ENCODE measurements at regions not wholly inside any gene's neighbourhood (a gene's known extent, or its start where the extent isn't known, plus 50 kb on each side); places are given as distances from the start of the nearest gene placed in this dataset.

DNA sequence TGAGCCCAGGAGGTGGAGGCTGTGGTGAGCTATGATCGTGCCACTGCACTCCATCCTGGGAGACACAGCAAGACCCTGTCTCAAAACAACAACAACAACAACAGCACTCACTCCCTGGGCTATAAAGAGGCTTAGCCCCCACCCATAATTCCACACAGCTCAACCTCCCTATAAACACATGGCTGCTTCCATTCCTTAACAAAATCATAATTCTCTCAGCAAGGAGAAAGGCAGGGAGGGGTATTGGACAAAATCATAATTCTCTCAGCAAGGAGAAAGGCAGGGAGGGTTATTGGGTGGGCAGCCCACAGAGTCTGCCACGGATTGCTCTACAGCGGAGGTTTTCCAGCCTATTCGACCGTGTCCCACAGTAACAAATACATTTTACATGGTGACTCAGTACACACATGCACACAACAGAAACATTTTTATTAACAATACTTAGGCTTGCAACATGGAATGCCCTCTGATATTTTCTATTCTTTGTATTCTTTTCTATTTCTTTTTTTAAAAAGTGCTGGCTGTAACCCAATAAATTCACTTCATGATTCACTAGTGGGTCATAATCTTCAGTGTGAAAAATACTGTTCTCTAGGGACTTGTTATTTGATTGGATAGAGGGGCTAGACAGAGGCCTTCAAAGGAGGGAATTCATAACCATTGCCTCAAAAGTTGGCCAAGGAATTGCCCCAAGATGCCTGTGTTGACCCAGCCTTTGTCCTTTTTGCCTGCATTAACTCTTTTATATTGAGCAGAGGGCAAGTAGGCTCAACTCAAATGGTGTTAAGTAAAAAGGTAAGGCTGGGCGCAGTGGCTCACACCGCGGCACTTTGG is 50.6 kb upstream of the ZMYND8 start:
- Histone ChIP-seq H3K4me1 (ENCODE audit: insufficient read depth, low read length) (no peaks in the 10 kb centered on the region), H4K20me1 (ENCODE audit: insufficient read depth, low read length) (no peaks in the 10 kb centered on the region), H3K79me2 (ENCODE audit: insufficient read depth, low read length) (no peaks in the 10 kb centered on the region), H2AFZ (ENCODE audit: low read depth, low read length) (no peak overlapping the region), H3K27ac (ENCODE audit: low read depth, low read length) (no peak overlapping the region), H3K9me3 (ENCODE audit: insufficient read depth, low read depth, low read length) (no peaks in the 10 kb centered on the region), H3K9ac (ENCODE audit: low read length) (no peak overlapping the region), H3K27me3 (ENCODE audit: insufficient read depth, low read length) (no peaks in the 10 kb centered on the region), H3K36me3 (ENCODE audit: insufficient read depth, low read length) (no peaks in the 10 kb centered on the region), H3K4me2 (ENCODE audit: low read length) (no peak overlapping the region), H3K4me3 (ENCODE audit: insufficient read depth, low read depth, low read length) (no peak overlapping the region)
- Mint-ChIP-seq H3K4me1 (ENCODE audit: low read depth, unreplicated experiment) (no peaks in the 10 kb centered on the region), H3K27ac (ENCODE audit: unreplicated experiment) (no peak overlapping the region), H3K27me3 (ENCODE audit: low read depth, unreplicated experiment) (no peaks in the 10 kb centered on the region), H3K4me3 (ENCODE audit: unreplicated experiment) (no peak overlapping the region), H3K9me3 (ENCODE audit: unreplicated experiment) (no peaks in the 10 kb centered on the region), H3K36me3 (ENCODE audit: low read depth, unreplicated experiment) (no peaks in the 10 kb centered on the region)
- TF ChIP-seq, protein P1, sequence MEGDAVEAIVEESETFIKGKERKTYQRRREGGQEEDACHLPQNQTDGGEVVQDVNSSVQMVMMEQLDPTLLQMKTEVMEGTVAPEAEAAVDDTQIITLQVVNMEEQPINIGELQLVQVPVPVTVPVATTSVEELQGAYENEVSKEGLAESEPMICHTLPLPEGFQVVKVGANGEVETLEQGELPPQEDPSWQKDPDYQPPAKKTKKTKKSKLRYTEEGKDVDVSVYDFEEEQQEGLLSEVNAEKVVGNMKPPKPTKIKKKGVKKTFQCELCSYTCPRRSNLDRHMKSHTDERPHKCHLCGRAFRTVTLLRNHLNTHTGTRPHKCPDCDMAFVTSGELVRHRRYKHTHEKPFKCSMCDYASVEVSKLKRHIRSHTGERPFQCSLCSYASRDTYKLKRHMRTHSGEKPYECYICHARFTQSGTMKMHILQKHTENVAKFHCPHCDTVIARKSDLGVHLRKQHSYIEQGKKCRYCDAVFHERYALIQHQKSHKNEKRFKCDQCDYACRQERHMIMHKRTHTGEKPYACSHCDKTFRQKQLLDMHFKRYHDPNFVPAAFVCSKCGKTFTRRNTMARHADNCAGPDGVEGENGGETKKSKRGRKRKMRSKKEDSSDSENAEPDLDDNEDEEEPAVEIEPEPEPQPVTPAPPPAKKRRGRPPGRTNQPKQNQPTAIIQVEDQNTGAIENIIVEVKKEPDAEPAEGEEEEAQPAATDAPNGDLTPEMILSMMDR (IDR thresholded peaks at IDR 0.05; ENCODE audit: insufficient read depth, low read depth, low read length), result no peak
- TF ChIP-seq EZH2 (IDR thresholded peaks at IDR 0.05; ENCODE audit: insufficient read depth, low read length), result no peak
- DNase-seq (ENCODE audit: low read depth), result peak; percentile 20
- no peak for FAIRE-seq

DNA sequence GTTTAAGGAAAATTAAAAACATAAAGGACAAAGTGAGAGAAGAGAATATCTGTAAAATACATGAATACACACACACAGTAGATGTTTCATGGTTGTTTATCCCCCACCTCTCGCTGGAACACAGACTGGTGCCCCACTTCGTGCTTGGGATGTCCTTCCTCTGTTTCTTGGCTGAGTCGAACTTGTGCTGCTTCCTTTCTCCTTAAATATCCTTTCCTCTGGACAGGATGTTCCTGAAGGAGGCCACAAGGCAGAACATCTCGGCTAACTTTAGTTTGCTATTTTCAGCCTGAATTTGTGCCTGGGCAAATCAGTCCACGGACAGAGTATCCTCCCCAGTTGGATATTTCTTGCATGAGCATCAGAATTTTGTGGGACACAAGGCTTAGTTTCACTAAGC is 54.7 kb upstream of the ZMYND8 start:
- no peak overlapping the region for H3K9ac ChIP-seq (ENCODE audit: low read length)
- no peaks in the 10 kb centered on the region for H3K27me3 Mint-ChIP-seq (ENCODE audit: low read depth, unreplicated experiment)
- no peak overlapping the region for H3K4me3 Mint-ChIP-seq (ENCODE audit: unreplicated experiment)
- DNase-seq (ENCODE audit: low read depth) (no peak), FAIRE-seq (no peak)
- H3K4me1 ChIP-seq (ENCODE audit: insufficient read depth, low read length), result no peaks in the 10 kb centered on the region
- no peaks in the 10 kb centered on the region for H4K20me1 ChIP-seq (ENCODE audit: insufficient read depth, low read length)
- no peaks in the 10 kb centered on the region for H3K9me3 Mint-ChIP-seq (ENCODE audit: unreplicated experiment)
- H3K27ac Mint-ChIP-seq (ENCODE audit: unreplicated experiment), result no peak overlapping the region
- H3K27me3 ChIP-seq (ENCODE audit: insufficient read depth, low read length), result no peaks in the 10 kb centered on the region
- no peaks in the 10 kb centered on the region for H3K36me3 ChIP-seq (ENCODE audit: insufficient read depth, low read length)
- no peaks in the 10 kb centered on the region for H3K4me1 Mint-ChIP-seq (ENCODE audit: low read depth, unreplicated experiment)
- H3K4me3 ChIP-seq (ENCODE audit: insufficient read depth, low read depth, low read length), result no peak overlapping the region
- no peak overlapping the region for H2AFZ ChIP-seq (ENCODE audit: low read depth, low read length)
- H3K9me3 ChIP-seq (ENCODE audit: insufficient read depth, low read depth, low read length), result no peaks in the 10 kb centered on the region
- no peak overlapping the region for H3K27ac ChIP-seq (ENCODE audit: low read depth, low read length)
- H3K36me3 Mint-ChIP-seq (ENCODE audit: low read depth, unreplicated experiment), result no peaks in the 10 kb centered on the region
- no peaks in the 10 kb centered on the region for H3K79me2 ChIP-seq (ENCODE audit: insufficient read depth, low read length)
- H3K4me2 ChIP-seq (ENCODE audit: low read length), result no peak overlapping the region
- TF ChIP-seq EZH2 (IDR thresholded peaks at IDR 0.05; ENCODE audit: insufficient read depth, low read length), result no peak
- TF ChIP-seq, protein P1 (IDR thresholded peaks at IDR 0.05; ENCODE audit: insufficient read depth, low read depth, low read length), result no peak

DNA sequence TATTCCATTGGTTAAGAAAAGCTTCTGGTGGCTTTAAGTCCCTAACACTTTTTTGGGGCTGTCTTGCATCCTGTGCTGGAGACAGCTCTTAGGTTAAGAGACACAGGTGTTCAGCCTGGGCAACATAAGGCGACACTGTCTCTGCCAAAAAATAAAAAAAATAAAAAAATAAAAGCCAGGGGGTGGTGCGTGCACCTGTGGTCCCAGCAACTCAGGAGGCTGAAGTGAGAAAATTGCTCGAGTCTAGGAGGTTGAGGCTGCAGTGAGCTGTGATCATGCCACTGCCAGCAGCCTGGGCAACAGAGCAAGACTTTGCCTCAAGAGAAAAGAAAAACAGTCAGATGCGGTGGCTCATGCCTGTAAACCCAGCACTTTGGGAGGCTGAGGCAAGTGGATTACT is 55.6 kb upstream of the ZMYND8 start:
- no peaks in the 10 kb centered on the region for H4K20me1 ChIP-seq (ENCODE audit: insufficient read depth, low read length)
- no peaks in the 10 kb centered on the region for H3K27me3 ChIP-seq (ENCODE audit: insufficient read depth, low read length)
- no peak for TF ChIP-seq EZH2 (IDR thresholded peaks at IDR 0.05; ENCODE audit: insufficient read depth, low read length)
- TF ChIP-seq, protein P1 (IDR thresholded peaks at IDR 0.05; ENCODE audit: insufficient read depth, low read depth, low read length), result no peak
- no peaks in the 10 kb centered on the region for H3K4me1 ChIP-seq (ENCODE audit: insufficient read depth, low read length)
- H3K4me2 ChIP-seq (ENCODE audit: low read length), result no peak overlapping the region
- no peaks in the 10 kb centered on the region for H3K9me3 ChIP-seq (ENCODE audit: insufficient read depth, low read depth, low read length)
- no peak overlapping the region for H2AFZ ChIP-seq (ENCODE audit: low read depth, low read length)
- Mint-ChIP-seq H3K27ac (ENCODE audit: unreplicated experiment) (no peak overlapping the region), H3K9me3 (ENCODE audit: unreplicated experiment) (no peaks in the 10 kb centered on the region), H3K27me3 (ENCODE audit: low read depth, unreplicated experiment) (no peaks in the 10 kb centered on the region), H3K36me3 (ENCODE audit: low read depth, unreplicated experiment) (no peaks in the 10 kb centered on the region), H3K4me1 (ENCODE audit: low read depth, unreplicated experiment) (no peaks in the 10 kb centered on the region), H3K4me3 (ENCODE audit: unreplicated experiment) (no peak overlapping the region)
- H3K36me3 ChIP-seq (ENCODE audit: insufficient read depth, low read length), result no peaks in the 10 kb centered on the region
- no peak overlapping the region for H3K27ac ChIP-seq (ENCODE audit: low read depth, low read length)
- no peak overlapping the region for H3K4me3 ChIP-seq (ENCODE audit: insufficient read depth, low read depth, low read length)
- FAIRE-seq (no peak), DNase-seq (ENCODE audit: low read depth) (no peak)
- H3K79me2 ChIP-seq (ENCODE audit: insufficient read depth, low read length), result no peaks in the 10 kb centered on the region
- no peak overlapping the region for H3K9ac ChIP-seq (ENCODE audit: low read length)

Measured in astrocyte (in vitro differentiated cells and primary cell).